ENCODE measurements at regions not wholly inside any gene's neighbourhood (a gene's known extent, or its start where the extent isn't known, plus 50 kb on each side); places are given as distances from the start of the nearest gene placed in this dataset.

- no peak overlapping the region for H3T11ph ChIP-seq (ENCODE audit: low read length)
- no peak overlapping the region for H3K4me2 ChIP-seq (ENCODE audit: insufficient read depth, insufficient read length, low read length)
Measured at GRCh38 chrX:39506131-39506530, 591.6 kb downstream of the BCOR start.

More at GRCh38 chrX:39506131-39506530, 591.6 kb downstream of the BCOR start:
- Histone ChIP-seq H3K9ac (ENCODE audit: extremely low read depth, insufficient read length, low read length) (no peak overlapping the region), H2AFZ (ENCODE audit: low read length) (no peak overlapping the region), H3K4ac (ENCODE audit: low read depth, low read length) (no peak overlapping the region), H2BK20ac (ENCODE audit: low read depth, low read length, poor library complexity, severe bottlenecking) (no peak overlapping the region), H4K91ac (ENCODE audit: insufficient read length, low read depth, low read length) (no peak overlapping the region), H2BK15ac (ENCODE audit: low read depth, low read length) (no peak overlapping the region), H4K20me1 (ENCODE audit: control insufficient read depth, insufficient read depth, insufficient read length) (no peaks in the 10 kb centered on the region), H3K23ac (ENCODE audit: insufficient read length, low read depth, low read length) (no peak overlapping the region), H3K23me2 (ENCODE audit: insufficient read length, low read depth, low read length, poor library complexity, severe bottlenecking) (no peaks in the 10 kb centered on the region), H2AK5ac (ENCODE audit: insufficient read length, low read length) (no peak overlapping the region), H2BK120ac (ENCODE audit: low read depth, low read length, poor library complexity, severe bottlenecking) (no peak overlapping the region), H3K14ac (ENCODE audit: insufficient read depth, low read length) (no peak overlapping the region), H2BK12ac (ENCODE audit: insufficient read length, low read depth, low read length) (no peak overlapping the region), H3K9me3 (ENCODE audit: control insufficient read depth, low read depth, low read length) (peaks cover 12% of the 10 kb centered on the region), H2BK5ac (ENCODE audit: insufficient read length, low read length) (no peak overlapping the region), H3K79me2 (ENCODE audit: insufficient read depth, low read length) (no peaks in the 10 kb centered on the region), H3K27ac (ENCODE audit: insufficient read length, low read depth, low read length) (no peak overlapping the region), H3K56ac (ENCODE audit: insufficient read length, low read depth, low read length) (no peak overlapping the region), H4K8ac (replicated peaks; ENCODE audit: insufficient read length, low read depth, low read length) (no peak overlapping the region), H3K79me1 (ENCODE audit: insufficient read depth, low read depth, low read length, poor library complexity, severe bottlenecking) (no peaks in the 10 kb centered on the region), H3K27me3 (ENCODE audit: insufficient read depth, low read length) (no peaks in the 10 kb centered on the region), H3K4me1 (ENCODE audit: insufficient read depth, low read length) (no peaks in the 10 kb centered on the region), H4K5ac (ENCODE audit: insufficient read length, low read depth, low read length) (no peak overlapping the region), H3K18ac (ENCODE audit: insufficient read length, low read depth, low read length) (no peak overlapping the region)
- H3K27me3 Mint-ChIP-seq (ENCODE audit: low read depth), result no peaks in the 10 kb centered on the region; the same call in 1 of the 2 replicates
- peaks cover 55 to 66% of the 10 kb centered on the region in 2 experiments for H3K9me3 Mint-ChIP-seq
- no peak overlapping the region for H3K4me3 Mint-ChIP-seq
- no peak for DNase-seq
- no CpG with 5 or more reads among the region's 9 CpGs for WGBS (ENCODE audit: extremely low coverage, insufficient read length, low lambda C conversion rate)
- no peak overlapping the region for H3K27ac Mint-ChIP-seq
- H3K4me1 Mint-ChIP-seq, result 0 out of 4 replicates have a peak, but pooled peaks cover 0 to 6% of the 10 kb centered on the region in 2 experiments
- TF ChIP-seq, protein P1, sequence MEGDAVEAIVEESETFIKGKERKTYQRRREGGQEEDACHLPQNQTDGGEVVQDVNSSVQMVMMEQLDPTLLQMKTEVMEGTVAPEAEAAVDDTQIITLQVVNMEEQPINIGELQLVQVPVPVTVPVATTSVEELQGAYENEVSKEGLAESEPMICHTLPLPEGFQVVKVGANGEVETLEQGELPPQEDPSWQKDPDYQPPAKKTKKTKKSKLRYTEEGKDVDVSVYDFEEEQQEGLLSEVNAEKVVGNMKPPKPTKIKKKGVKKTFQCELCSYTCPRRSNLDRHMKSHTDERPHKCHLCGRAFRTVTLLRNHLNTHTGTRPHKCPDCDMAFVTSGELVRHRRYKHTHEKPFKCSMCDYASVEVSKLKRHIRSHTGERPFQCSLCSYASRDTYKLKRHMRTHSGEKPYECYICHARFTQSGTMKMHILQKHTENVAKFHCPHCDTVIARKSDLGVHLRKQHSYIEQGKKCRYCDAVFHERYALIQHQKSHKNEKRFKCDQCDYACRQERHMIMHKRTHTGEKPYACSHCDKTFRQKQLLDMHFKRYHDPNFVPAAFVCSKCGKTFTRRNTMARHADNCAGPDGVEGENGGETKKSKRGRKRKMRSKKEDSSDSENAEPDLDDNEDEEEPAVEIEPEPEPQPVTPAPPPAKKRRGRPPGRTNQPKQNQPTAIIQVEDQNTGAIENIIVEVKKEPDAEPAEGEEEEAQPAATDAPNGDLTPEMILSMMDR (conservative IDR thresholded peaks at IDR 0.05), result no peak
- H3K36me3 Mint-ChIP-seq (ENCODE audit: insufficient read depth in 1 of 3, low read depth in 3 of 3), result peaks cover 0 to 16% (median 4%) of the 10 kb centered on the region in 3 experiments; a peak in 6 of 7 replicates

Measured in H9 (cell line).